Glutamatergic neuron (in vitro differentiated cells): ENCODE measurements at regions not wholly inside any gene's neighbourhood (a gene's known extent, or its start where the extent isn't known, plus 50 kb on each side); places are given as distances from the start of the nearest gene placed in this dataset.
"Not testable (repeated sequence)": the region's sequence is repeated elsewhere in the genome, so short reads cannot be mapped to it uniquely, and the experiment has no call there.

Experiments used
- DNase-seq: peaks from one replicate; pipeline ENCODE4 v3.0.0; 2022
- H3K27ac Mint-ChIP-seq: one replicate; pipeline ENCODE4 v1.8.0; 2020; ENCODE audit warnings: mild to moderate bottlenecking, mixed read lengths, inconsistent platforms; ENCODE audit not compliant: unreplicated experiment
- H3K27me3 Mint-ChIP-seq: one replicate; pipeline ENCODE4 v1.8.0; 2020; ENCODE audit warnings: mild to moderate bottlenecking, moderate library complexity, mixed read lengths, inconsistent platforms; ENCODE audit not compliant: unreplicated experiment
- H3K36me3 Mint-ChIP-seq: one replicate; pipeline ENCODE4 v1.8.0; 2020; ENCODE audit warnings: mild to moderate bottlenecking, mixed read lengths, inconsistent platforms; ENCODE audit not compliant: unreplicated experiment
- H3K4me1 Mint-ChIP-seq: one replicate; pipeline ENCODE4 v1.8.0; 2020; ENCODE audit warnings: mild to moderate bottlenecking, low read depth, mixed read lengths, inconsistent platforms; ENCODE audit not compliant: unreplicated experiment
- H3K4me3 Mint-ChIP-seq: one replicate; pipeline ENCODE4 v1.8.0; 2020; ENCODE audit warnings: mild to moderate bottlenecking, mixed read lengths, inconsistent platforms; ENCODE audit not compliant: unreplicated experiment
- H3K9me3 Mint-ChIP-seq: one replicate; pipeline ENCODE4 v1.8.0; 2020; ENCODE audit warnings: mild to moderate bottlenecking, moderate library complexity, mixed read lengths, inconsistent platforms; ENCODE audit not compliant: unreplicated experiment
- TF ChIP-seq, protein P1 (sequence below): fragments of 200-600 bp; sonication (generic); IDR thresholded peaks from one replicate; pipeline ENCODE4 v1.5.0; 2021; ENCODE audit not compliant: partially characterized antibody, unreplicated experiment

DNA sequence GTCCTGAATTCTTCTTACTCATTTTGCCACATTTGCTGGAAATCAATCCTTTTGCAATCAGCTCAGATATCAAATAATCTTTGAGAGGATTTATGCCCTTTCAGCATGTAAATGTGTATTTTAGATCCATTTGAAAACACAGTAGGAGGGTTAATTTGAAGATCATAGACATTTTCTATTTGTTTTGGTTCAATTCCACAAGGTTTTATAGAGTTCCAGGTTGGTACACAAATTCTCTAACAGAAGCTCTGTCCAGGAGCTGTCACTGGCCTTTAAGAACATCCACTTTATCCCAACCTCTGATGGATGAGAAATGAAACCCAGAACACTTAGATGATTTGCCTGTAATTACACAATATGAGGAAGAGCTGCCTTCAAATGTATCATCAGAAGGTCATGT is 157.3 kb upstream of the CHAC2 start:
- no peaks in the 10 kb centered on the region for H3K4me1 Mint-ChIP-seq
- H3K27me3 Mint-ChIP-seq, result peaks cover 1% of the 10 kb centered on the region
- peaks cover 4% of the 10 kb centered on the region for H3K9me3 Mint-ChIP-seq
- DNase-seq, result no peak
- H3K4me3 Mint-ChIP-seq, result no peak overlapping the region
- H3K36me3 Mint-ChIP-seq, result no peaks in the 10 kb centered on the region
- no peak overlapping the region for H3K27ac Mint-ChIP-seq
- TF ChIP-seq, protein P1, sequence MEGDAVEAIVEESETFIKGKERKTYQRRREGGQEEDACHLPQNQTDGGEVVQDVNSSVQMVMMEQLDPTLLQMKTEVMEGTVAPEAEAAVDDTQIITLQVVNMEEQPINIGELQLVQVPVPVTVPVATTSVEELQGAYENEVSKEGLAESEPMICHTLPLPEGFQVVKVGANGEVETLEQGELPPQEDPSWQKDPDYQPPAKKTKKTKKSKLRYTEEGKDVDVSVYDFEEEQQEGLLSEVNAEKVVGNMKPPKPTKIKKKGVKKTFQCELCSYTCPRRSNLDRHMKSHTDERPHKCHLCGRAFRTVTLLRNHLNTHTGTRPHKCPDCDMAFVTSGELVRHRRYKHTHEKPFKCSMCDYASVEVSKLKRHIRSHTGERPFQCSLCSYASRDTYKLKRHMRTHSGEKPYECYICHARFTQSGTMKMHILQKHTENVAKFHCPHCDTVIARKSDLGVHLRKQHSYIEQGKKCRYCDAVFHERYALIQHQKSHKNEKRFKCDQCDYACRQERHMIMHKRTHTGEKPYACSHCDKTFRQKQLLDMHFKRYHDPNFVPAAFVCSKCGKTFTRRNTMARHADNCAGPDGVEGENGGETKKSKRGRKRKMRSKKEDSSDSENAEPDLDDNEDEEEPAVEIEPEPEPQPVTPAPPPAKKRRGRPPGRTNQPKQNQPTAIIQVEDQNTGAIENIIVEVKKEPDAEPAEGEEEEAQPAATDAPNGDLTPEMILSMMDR, result no peak

DNA sequence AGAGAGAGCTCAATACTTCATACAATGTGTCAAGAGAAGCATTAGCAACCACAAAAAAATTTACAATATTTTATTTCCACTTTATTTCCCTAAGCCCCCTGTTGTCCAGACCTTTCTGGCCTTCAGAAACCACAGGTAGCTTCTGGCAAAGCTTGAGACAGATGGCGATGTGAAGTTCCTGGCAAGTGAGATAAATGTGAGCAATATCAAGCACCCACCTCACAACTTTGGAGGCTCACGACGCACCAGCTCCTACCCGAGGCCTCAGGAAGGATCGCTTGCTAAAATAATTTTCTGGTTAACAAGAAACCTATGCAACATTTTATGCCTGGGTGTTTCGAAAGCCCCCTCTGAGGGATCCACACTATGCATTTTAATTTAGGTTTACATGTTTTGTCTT is 158.1 kb upstream of the CHAC2 start:
- Mint-ChIP-seq H3K4me3 (no peak overlapping the region), H3K9me3 (peaks cover 4% of the 10 kb centered on the region), H3K27me3 (peaks cover 1% of the 10 kb centered on the region), H3K4me1 (no peaks in the 10 kb centered on the region), H3K27ac (no peak overlapping the region), H3K36me3 (no peaks in the 10 kb centered on the region)
- no peak for DNase-seq
- TF ChIP-seq, protein P1, result no peak

DNA sequence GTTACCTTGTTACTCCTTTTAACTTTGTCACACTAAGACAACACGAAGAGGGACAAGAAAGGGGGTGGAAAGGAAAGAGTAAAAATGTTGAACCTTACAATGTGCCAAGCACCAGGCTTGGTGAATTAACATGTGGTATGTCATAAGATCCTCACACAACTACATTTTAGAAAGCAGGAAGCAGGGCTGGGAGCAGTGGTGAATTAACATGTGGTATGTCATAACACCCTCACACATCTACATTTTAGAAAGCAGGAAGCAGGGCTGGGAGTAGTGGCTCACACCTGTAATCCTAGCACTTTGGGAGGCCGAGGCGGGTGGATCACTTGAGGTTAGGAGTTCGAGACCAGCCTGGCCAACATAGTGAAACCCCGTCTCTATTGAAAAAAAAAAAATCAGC is 159.3 kb upstream of the CHAC2 start:
- Mint-ChIP-seq H3K36me3 (no peaks in the 10 kb centered on the region), H3K27me3 (peaks cover 1% of the 10 kb centered on the region), H3K9me3 (peaks cover 4% of the 10 kb centered on the region), H3K4me3 (no peak overlapping the region), H3K27ac (no peak overlapping the region), H3K4me1 (no peaks in the 10 kb centered on the region)
- TF ChIP-seq, protein P1, result no peak
- no peak for DNase-seq

DNA sequence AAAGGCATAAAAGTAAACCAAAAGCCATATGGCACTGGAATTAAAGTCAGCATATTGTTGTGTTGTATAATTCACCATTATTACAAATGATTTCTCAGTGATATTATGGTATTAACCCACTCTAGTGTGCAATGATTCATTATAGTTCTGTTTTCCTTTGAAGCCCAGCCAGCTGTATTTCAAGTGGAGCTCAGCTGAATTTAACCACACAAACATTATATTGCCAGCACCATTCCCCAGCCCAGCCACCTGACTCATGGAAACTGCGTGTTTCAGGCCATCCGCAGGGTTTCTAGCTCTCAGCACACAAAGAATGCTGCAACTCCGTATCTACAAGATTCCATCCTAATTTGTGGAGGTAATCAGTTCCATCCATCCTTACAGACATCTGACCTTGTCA is 166.8 kb upstream of the CHAC2 start:
- H3K4me1 Mint-ChIP-seq, result no peaks in the 10 kb centered on the region
- H3K27me3 Mint-ChIP-seq, result no peaks in the 10 kb centered on the region
- DNase-seq, result no peak
- TF ChIP-seq, protein P1, result no peak
- no peak overlapping the region for H3K27ac Mint-ChIP-seq
- H3K36me3 Mint-ChIP-seq, result no peaks in the 10 kb centered on the region
- no peak overlapping the region for H3K4me3 Mint-ChIP-seq
- peaks cover 1% of the 10 kb centered on the region for H3K9me3 Mint-ChIP-seq

DNA sequence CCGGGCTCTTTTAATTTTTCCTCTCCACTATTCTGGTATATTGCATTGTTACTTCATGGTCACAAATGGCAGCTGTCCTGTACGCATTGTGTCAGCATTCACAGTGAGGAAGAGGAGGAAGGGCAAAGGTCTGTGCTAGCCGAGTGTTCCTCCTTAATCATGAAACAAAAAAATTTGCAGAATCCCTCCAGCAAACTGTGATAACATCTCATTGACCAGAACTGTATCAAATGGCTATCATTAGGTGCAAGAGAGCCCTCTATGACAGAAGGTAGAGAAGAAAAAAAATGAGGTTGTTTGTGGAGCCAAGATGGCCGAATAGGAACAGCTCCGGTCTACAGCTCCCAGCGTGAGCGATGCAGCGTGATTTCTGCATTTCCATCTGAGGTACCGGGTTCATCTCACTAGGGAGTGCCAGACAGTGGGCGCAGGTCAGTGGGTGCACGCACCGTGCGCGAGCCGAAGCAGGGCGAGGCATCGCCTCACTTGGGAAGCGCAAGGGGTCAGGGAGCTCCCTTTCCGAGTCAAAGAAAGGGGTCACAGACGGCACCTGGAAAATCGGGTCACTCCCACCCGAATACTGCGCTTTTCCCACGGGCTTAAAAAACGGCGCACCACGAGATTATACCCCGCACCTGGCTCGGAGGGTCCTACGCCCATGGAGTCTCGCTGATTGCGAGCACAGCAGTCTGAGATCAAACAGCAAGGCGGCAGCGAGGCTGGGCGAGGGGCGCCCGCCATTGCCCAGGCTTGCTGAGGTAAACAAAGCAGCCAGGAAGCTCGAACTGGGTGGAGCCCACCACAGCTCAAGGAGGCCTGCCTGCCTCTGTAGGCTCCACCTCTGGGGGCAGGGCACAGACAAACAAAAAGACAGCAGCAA is 180.6 kb upstream of the CHAC2 start:
- H3K9me3 Mint-ChIP-seq, DNase-seq, H3K36me3 Mint-ChIP-seq, H3K4me1 Mint-ChIP-seq, H3K27me3 Mint-ChIP-seq: not testable (repeated sequence)
- Mint-ChIP-seq H3K4me3 (peak overlapping the region; percentile 36), H3K27ac (peak overlapping the region; percentile 52)
